Activated CD4-positive, alpha-beta T cell treated with anti-CD3 and anti-CD28 coated beads for 36 hours (primary cell): ENCODE measurements at regions not wholly inside any gene's neighbourhood (a gene's known extent, or its start where the extent isn't known, plus 50 kb on each side); places are given as distances from the start of the nearest gene placed in this dataset.

Source experiments
- ATAC-seq: fragments of 200-7000 bp; cut with Tn5 transposase; one replicate; pipeline ENCODE4 v1.10.0; 2021; ENCODE audit warnings: mild to moderate bottlenecking, moderate library complexity
- CTCF ChIA-PET: fragments of 350-600 bp; sonication (Branson Sonifier 250); formaldehyde crosslinking; loops from one replicate; lab custom pipeline; 2021; ENCODE audit warnings: antibody characterized with exemption; lab: Charles Lee
- POLR2A ChIA-PET: fragments of 350-600 bp; sonication (Branson Sonifier 250); formaldehyde crosslinking; loops from one replicate; lab custom pipeline; 2021; ENCODE audit warnings: antibody characterized with exemption, inconsistent platforms; lab: Charles Lee
- DNase-seq: peaks from one replicate; pipeline ENCODE4 v3.0.0-alpha.2; 2020
- H3K27ac Mint-ChIP-seq: one replicate; pipeline ENCODE4 v1.8.0; 2021; ENCODE audit warnings: mixed read lengths
- H3K27me3 Mint-ChIP-seq: one replicate; pipeline ENCODE4 v1.8.0; 2021; ENCODE audit warnings: mixed read lengths
- H3K36me3 Mint-ChIP-seq: one replicate; pipeline ENCODE4 v1.8.0; 2021; ENCODE audit warnings: low read depth, mixed read lengths
- H3K4me1 Mint-ChIP-seq: one replicate; pipeline ENCODE4 v1.8.0; 2021; ENCODE audit warnings: mixed read lengths
- H3K4me3 Mint-ChIP-seq: one replicate; pipeline ENCODE4 v1.8.0; 2021; ENCODE audit warnings: mild to moderate bottlenecking, moderate library complexity, mixed read lengths
- H3K9me3 Mint-ChIP-seq: one replicate; pipeline ENCODE4 v1.8.0; 2021; ENCODE audit warnings: low read depth, mixed read lengths
- intact Hi-C, 2 experiments: fragments of 100-400 bp; cut with DNase I in 1 of 2; cut with micrococcal nuclease in 1 of 2; formaldehyde crosslinking; loops; one replicate each; pipeline versions ENCODE4 v1.14.2 to v1.15.1; 2022 to 2024; cut with DNase I, micrococcal nuclease

DNA sequence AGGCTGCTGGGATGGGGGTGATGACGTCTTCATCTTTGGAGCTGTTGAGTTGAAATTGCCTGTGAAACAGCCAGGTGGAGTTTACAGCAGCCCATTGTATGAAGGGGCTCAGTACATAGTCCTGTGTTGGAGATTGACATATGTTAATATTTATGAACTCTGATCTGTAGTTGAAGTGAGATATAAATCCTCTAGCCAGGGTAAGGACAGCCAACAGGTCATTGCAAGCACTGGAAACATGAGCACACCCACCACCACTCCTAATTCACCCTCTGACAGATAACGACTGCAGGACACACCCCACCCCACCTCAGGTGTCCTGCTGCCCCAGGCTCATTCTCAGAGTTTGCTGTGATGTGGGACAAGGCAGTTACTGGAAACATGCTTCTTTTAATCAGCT, 112.4 kb upstream of the TRIB2 start:
- intact Hi-C loops = no loop called here
- ChIA-PET POLR2A (no interaction called here), CTCF (no interaction called here)
- Mint-ChIP-seq H3K27ac (no peak overlapping the region), H3K27me3 (no peaks in the 10 kb centered on the region), H3K36me3 (no peaks in the 10 kb centered on the region), H3K4me3 (no peak overlapping the region), H3K9me3 (no peaks in the 10 kb centered on the region), H3K4me1 (peaks cover 10% of the 10 kb centered on the region)
- ATAC-seq (no peak), DNase-seq (no peak)

GRCh38 chr2:12605366-12605765, 111.4 kb upstream of the TRIB2 start:
- Mint-ChIP-seq H3K4me1 (peaks cover 10% of the 10 kb centered on the region), H3K27me3 (no peaks in the 10 kb centered on the region), H3K4me3 (no peak overlapping the region), H3K36me3 (no peaks in the 10 kb centered on the region), H3K9me3 (no peaks in the 10 kb centered on the region), H3K27ac (no peak overlapping the region)
- no peak for DNase-seq
- ATAC-seq = no peak
- POLR2A ChIA-PET = interaction anchor here (0.7 kb wide), 1 partner anchor 37 kb away, joined by 3 read pairs; no protein-coding TSS in a partner anchor
- CTCF ChIA-PET = no interaction called here
- intact Hi-C loops = no loop called here

GRCh38 chr2:12605936-12606335, 110.8 kb upstream of the TRIB2 start:
- POLR2A ChIA-PET = no interaction called here
- CTCF ChIA-PET = no interaction called here
- no peak for DNase-seq
- Mint-ChIP-seq H3K27me3 (no peaks in the 10 kb centered on the region), H3K9me3 (no peaks in the 10 kb centered on the region), H3K4me1 (peaks cover 10% of the 10 kb centered on the region), H3K27ac (no peak overlapping the region), H3K4me3 (no peak overlapping the region), H3K36me3 (no peaks in the 10 kb centered on the region)
- intact Hi-C loops = no loop called here
- no peak for ATAC-seq

DNA sequence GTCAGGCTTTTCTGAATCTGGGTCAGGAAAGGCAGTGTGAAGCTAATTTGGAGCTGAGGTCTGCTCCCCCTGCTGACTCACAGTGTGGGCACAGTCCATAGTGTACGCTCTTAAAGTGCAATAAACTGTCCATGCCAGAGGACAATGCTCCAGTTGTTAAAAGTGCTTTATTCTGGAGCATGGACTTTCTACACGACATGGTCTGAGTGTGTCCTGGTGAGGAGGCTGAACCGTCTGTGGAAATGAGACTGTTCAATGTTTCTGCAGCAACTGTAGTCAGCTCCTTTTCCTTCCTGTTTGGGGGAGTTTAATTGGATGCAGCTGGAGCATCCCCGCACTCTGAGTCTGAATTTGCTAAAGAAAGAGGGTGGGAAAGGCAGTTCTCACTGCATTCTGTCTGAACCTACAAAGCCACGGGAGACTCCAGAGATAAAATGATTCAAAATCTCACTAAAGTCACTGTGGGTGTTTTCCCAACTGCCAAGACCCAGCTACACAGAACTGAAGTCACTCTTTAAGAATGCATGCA, 110.2 kb upstream of the TRIB2 start:
- ATAC-seq (no peak), DNase-seq (no peak)
- Mint-ChIP-seq H3K36me3 (no peaks in the 10 kb centered on the region), H3K27ac (no peak overlapping the region), H3K9me3 (no peaks in the 10 kb centered on the region), H3K4me3 (no peak overlapping the region), H3K27me3 (no peaks in the 10 kb centered on the region), H3K4me1 (peaks cover 10% of the 10 kb centered on the region)
- intact Hi-C loops = no loop called here
- CTCF ChIA-PET = interaction anchor here (0.8 kb wide), 1 partner anchor 30 kb away, joined by 3 read pairs; no protein-coding TSS in a partner anchor
- POLR2A ChIA-PET = no interaction called here

- peak; percentile 83 for ATAC-seq
- no peaks in the 10 kb centered on the region for H3K27me3 Mint-ChIP-seq
- H3K4me3 Mint-ChIP-seq = no peak overlapping the region
- intact Hi-C loops = no loop called here
- no peak overlapping the region for H3K27ac Mint-ChIP-seq
- H3K9me3 Mint-ChIP-seq = no peaks in the 10 kb centered on the region
- ChIA-PET POLR2A (no interaction called here), CTCF (no interaction called here)
- H3K36me3 Mint-ChIP-seq = no peaks in the 10 kb centered on the region
- DNase-seq = peak; percentile 20
- H3K4me1 Mint-ChIP-seq = peaks cover 10% of the 10 kb centered on the region
Measured at GRCh38 chr2:12607971-12608370, 108.8 kb upstream of the TRIB2 start.

DNA sequence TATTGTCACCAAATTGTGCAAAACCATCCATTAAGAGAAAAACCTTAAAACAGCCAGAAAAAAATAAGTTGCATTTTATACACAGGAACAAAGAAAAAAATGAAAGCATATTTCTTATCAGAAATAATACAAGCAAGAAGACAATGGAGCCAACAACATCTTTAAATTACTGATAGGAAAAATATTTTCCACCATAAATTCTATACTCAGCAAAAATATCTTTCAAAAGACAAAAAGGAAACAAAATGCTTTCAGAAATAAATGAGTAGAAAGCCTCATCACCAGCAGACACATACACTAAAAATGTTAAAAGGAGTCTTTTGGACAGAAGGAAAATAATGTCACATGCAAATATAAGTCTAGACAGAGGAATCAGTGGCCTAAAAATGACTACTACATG, 106.4 kb upstream of the TRIB2 start:
- ATAC-seq = no peak
- no peaks in the 10 kb centered on the region for H3K27me3 Mint-ChIP-seq
- no peak overlapping the region for H3K4me3 Mint-ChIP-seq
- no peaks in the 10 kb centered on the region for H3K36me3 Mint-ChIP-seq
- intact Hi-C loops = no loop called here
- POLR2A ChIA-PET = no interaction called here
- no peaks in the 10 kb centered on the region for H3K9me3 Mint-ChIP-seq
- DNase-seq = no peak
- CTCF ChIA-PET = no interaction called here
- H3K4me1 Mint-ChIP-seq = peaks cover 12% of the 10 kb centered on the region
- H3K27ac Mint-ChIP-seq = no peak overlapping the region

- DNase-seq (no peak), ATAC-seq (no peak)
- Mint-ChIP-seq H3K4me1 (peaks cover 12% of the 10 kb centered on the region), H3K4me3 (no peak overlapping the region), H3K27ac (no peak overlapping the region), H3K36me3 (no peaks in the 10 kb centered on the region), H3K27me3 (no peaks in the 10 kb centered on the region), H3K9me3 (no peaks in the 10 kb centered on the region)
- ChIA-PET POLR2A (no interaction called here), CTCF (interaction anchor here (0.7 to 1.1 kb wide), 2 partner anchors 10 to 106 kb away, joined by 3 read pairs; no protein-coding TSS in a partner anchor)
- intact Hi-C loops = no loop called here
Measured at GRCh38 chr2:12612168-12612567, 104.6 kb upstream of the TRIB2 start.

DNA sequence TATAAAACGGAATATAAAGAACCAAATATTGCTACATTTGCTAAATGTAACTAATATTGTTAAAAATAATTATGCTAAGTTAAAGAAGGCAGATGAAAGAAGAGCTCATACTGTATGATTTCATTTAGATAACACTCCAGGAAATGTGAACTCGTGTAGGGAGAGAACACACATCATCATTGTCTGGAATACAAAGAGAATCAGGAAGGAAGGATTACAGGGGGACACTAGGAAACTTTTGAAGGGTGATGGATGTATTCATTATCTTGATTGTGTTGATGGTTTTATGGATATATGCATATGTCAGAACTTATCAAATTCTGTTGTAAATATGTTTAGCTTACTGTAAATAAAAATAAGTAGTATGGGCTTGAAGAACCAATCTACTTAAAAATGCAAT, 104.1 kb upstream of the TRIB2 start:
- H3K4me1 Mint-ChIP-seq = peaks cover 12% of the 10 kb centered on the region
- no peaks in the 10 kb centered on the region for H3K36me3 Mint-ChIP-seq
- intact Hi-C loops = no loop called here
- ChIA-PET CTCF (interaction anchor here (0.6 to 1.1 kb wide), 4 partner anchors 9 to 114 kb away, joined by 3 read pairs; no protein-coding TSS in a partner anchor), POLR2A (no interaction called here)
- H3K27ac Mint-ChIP-seq = no peak overlapping the region
- no peak overlapping the region for H3K4me3 Mint-ChIP-seq
- ATAC-seq (no peak), DNase-seq (no peak)
- H3K27me3 Mint-ChIP-seq = no peaks in the 10 kb centered on the region
- H3K9me3 Mint-ChIP-seq = no peaks in the 10 kb centered on the region

- Mint-ChIP-seq H3K36me3 (no peaks in the 10 kb centered on the region), H3K4me1 (peaks cover 7% of the 10 kb centered on the region), H3K4me3 (no peak overlapping the region), H3K27ac (no peak overlapping the region), H3K27me3 (no peaks in the 10 kb centered on the region), H3K9me3 (no peaks in the 10 kb centered on the region)
- no peak for DNase-seq
- ChIA-PET POLR2A (interaction anchor here (0.6 kb wide), 2 partner anchors 69 to 135 kb away, joined by 4 to 6 read pairs; no protein-coding TSS in a partner anchor), CTCF (interaction anchor here (0.6 to 1.1 kb wide), 4 partner anchors 8 to 114 kb away, joined by 3 to 5 read pairs (median 3); no protein-coding TSS in a partner anchor)
- intact Hi-C loops = no loop called here
- ATAC-seq = no peak
Measured at GRCh38 chr2:12613137-12613835, 103.5 kb upstream of the TRIB2 start.

DNA sequence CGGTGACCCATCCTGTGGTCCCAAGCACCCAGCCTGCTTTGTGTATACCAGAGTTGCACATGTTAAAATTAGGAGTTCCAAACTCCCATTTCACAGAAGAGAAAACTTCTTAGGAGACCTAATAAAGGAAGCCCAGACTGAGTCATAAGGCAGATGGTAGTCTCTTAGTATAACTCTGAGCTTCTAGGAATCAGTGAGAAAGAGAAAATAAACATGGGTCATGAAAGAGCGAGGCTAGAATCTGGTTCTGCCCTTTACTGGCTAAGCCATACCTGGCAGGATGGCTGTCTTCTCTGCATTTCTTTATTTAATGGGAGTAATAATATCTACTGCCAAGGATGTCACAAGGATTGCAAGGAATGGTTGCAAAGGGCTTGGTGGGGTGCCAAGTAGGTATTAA, 101.2 kb upstream of the TRIB2 start:
- DNase-seq (no peak), ATAC-seq (no peak)
- CTCF ChIA-PET = interaction anchor here (0.8 kb wide), 1 partner anchor 882 kb away, joined by 4 read pairs; no protein-coding TSS in a partner anchor
- POLR2A ChIA-PET = interaction anchor here (0.6 kb wide), 1 partner anchor 861 kb away, joined by 3 read pairs; no protein-coding TSS in a partner anchor
- Mint-ChIP-seq H3K4me1 (peaks cover 9% of the 10 kb centered on the region), H3K27ac (no peak overlapping the region), H3K9me3 (no peaks in the 10 kb centered on the region), H3K27me3 (no peaks in the 10 kb centered on the region), H3K4me3 (no peak overlapping the region), H3K36me3 (no peaks in the 10 kb centered on the region)
- intact Hi-C loops = no loop called here

DNA sequence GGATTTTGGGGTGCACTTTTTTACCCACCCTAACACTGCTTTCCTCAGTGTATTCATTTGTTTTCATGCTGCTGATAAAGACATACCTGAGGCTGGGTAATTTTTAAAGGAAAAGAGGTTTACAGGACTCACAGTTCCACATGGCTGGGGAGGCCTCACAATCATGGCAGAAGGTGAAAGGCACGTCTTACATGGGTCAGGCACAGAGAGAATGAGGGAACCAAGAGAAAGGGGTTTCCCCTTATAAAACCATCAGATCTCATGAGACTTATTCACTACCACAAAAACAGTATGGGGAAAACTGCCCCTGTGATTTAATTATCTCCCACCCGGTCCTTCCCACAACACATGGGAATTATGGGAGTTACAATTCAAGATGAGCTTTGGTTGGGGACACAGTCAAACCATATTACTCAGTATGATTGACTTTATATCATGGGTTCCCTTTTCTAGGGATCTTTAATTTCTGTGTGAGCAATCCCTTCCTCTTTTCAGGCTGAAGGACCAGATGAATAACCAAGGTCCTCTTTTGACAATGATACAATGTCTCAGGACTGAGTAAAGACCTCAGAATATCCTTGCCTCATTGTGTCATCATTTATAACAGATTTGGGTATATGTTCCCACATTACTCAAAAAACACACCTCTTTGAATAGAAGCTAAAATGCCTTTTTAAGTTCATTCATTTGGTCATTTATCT, 100.1 kb upstream of the TRIB2 start:
- CTCF ChIA-PET = interaction anchor here (0.7 kb wide), 1 partner anchor 9 kb away, joined by 3 read pairs; no protein-coding TSS in a partner anchor
- ATAC-seq (peak; percentile 47), DNase-seq (no peak)
- POLR2A ChIA-PET = interaction anchor here (0.7 kb wide), 1 partner anchor 117 kb away, joined by 4 read pairs; no protein-coding TSS in a partner anchor
- no peaks in the 10 kb centered on the region for H3K36me3 Mint-ChIP-seq
- no peaks in the 10 kb centered on the region for H3K27me3 Mint-ChIP-seq
- H3K9me3 Mint-ChIP-seq = no peaks in the 10 kb centered on the region
- H3K4me1 Mint-ChIP-seq = peaks cover 9% of the 10 kb centered on the region
- intact Hi-C loops = no loop called here
- no peak overlapping the region for H3K27ac Mint-ChIP-seq
- no peak overlapping the region for H3K4me3 Mint-ChIP-seq
